Neural cell (in vitro differentiated cells): ENCODE measurements at regions not wholly inside any gene's neighbourhood (a gene's known extent, or its start where the extent isn't known, plus 50 kb on each side); places are given as distances from the start of the nearest gene placed in this dataset.

Experiments
- H2AFZ ChIP-seq: fragments of 200-600, 300-800 bp; sonication (generic), shearing (Covaris generic); 2 replicates; pipeline ENCODE4 v1.6.0; 2014; ENCODE audit warnings: low read depth, mild to moderate bottlenecking, antibody characterized with exemption, low read length, moderate library complexity
- H3F3A ChIP-seq: fragments of 200-600 bp; shearing (Covaris generic); 2 replicates; pipeline ENCODE4 v1.6.1; 2016; ENCODE audit warnings: mild to moderate bottlenecking, moderate library complexity, mixed read lengths, antibody characterized with exemption, low read length; ENCODE audit not compliant: insufficient read depth, poor library complexity, severe bottlenecking
- H3K27ac ChIP-seq: fragments of 200-600, 300-800 bp; sonication (generic), shearing (Covaris generic); 2 replicates; pipeline ENCODE4 v1.5.1; 2014; ENCODE audit warnings: mild to moderate bottlenecking, low read length, moderate library complexity
- H3K27me3 ChIP-seq: fragments of 300-800, 200-600 bp; sonication (generic), shearing (Covaris generic); 2 replicates; pipeline ENCODE4 v1.6.0; 2014; ENCODE audit warnings: mild to moderate bottlenecking, low read depth, low read length, moderate library complexity; ENCODE audit not compliant: insufficient read depth
- H3K36me3 ChIP-seq: fragments of 300-800, 200-600 bp; sonication (generic), shearing (Covaris generic); 2 replicates; pipeline ENCODE4 v1.5.1; 2014; ENCODE audit warnings: mild to moderate bottlenecking, antibody characterized with exemption, low read length, moderate library complexity; ENCODE audit not compliant: insufficient read depth
- H3K4me2 ChIP-seq: fragments of 300-800, 200-600 bp; sonication (generic), shearing (Covaris generic); 2 replicates; pipeline ENCODE4 v1.6.0; 2014; ENCODE audit warnings: mild to moderate bottlenecking, low read length
- H3K4me3 ChIP-seq: fragments of 300-800, 200-600 bp; sonication (generic), shearing (Covaris generic); 2 replicates; pipeline ENCODE4 v1.5.1; 2014; ENCODE audit warnings: mild to moderate bottlenecking, low read length, moderate library complexity
- H3K79me2 ChIP-seq: fragments of 200-600 bp; shearing (Covaris generic); replicated peaks from 2 replicates; pipeline ENCODE4 v1.6.0; 2014; ENCODE audit warnings: mild to moderate bottlenecking, low read length, moderate library complexity; ENCODE audit not compliant: insufficient read depth
- H3K9ac ChIP-seq: fragments of 300-800, 200-600 bp; sonication (generic), shearing (Covaris generic); 2 replicates; pipeline ENCODE4 v1.6.1; 2016; ENCODE audit warnings: mild to moderate bottlenecking, low read length, mixed read lengths
- H3K9me2 ChIP-seq: fragments of 200-600 bp; shearing (Covaris generic); 2 replicates; pipeline ENCODE4 v1.6.1; 2016; ENCODE audit warnings: mild to moderate bottlenecking, low read length, mixed read lengths; ENCODE audit not compliant: insufficient read depth
- H3K9me3 ChIP-seq: fragments of 200-600, 300-800 bp; sonication (generic), shearing (Covaris generic); 2 replicates; pipeline ENCODE4 v1.6.1; 2016; ENCODE audit warnings: mild to moderate bottlenecking, mixed run types, low read length, moderate library complexity, mixed read lengths
- H4K20me1 ChIP-seq: fragments of 200-600 bp; shearing (Covaris generic); 2 replicates; pipeline ENCODE4 v1.6.1; 2016; ENCODE audit warnings: mild to moderate bottlenecking, mixed run types; ENCODE audit not compliant: insufficient read depth
- CTCF ChIP-seq: fragments of 450-650 bp; IDR thresholded peaks from 2 replicates; pipeline ENCODE4 v1.5.1; 2014; ENCODE audit warnings: antibody characterized with exemption, mild to moderate bottlenecking, moderate library complexity; ENCODE audit not compliant: poor library complexity, severe bottlenecking
- EP300 ChIP-seq: fragments of 450-650 bp; conservative IDR thresholded peaks from 2 replicates; pipeline ENCODE4 v1.6.1; 2014; ENCODE audit warnings: antibody characterized with exemption, mild to moderate bottlenecking, moderate library complexity; ENCODE audit not compliant: poor library complexity, severe bottlenecking
- EZH2 ChIP-seq: fragments of 200-600, 300-800 bp; shearing (Covaris generic), sonication (generic); IDR thresholded peaks from 2 replicates; pipeline ENCODE4 v1.6.1; 2014; ENCODE audit warnings: antibody characterized with exemption, low read length, borderline replicate concordance, mild to moderate bottlenecking; ENCODE audit not compliant: insufficient read depth, poor library complexity, severe bottlenecking
- MXI1 ChIP-seq: fragments of 450-650 bp; conservative IDR thresholded peaks from 2 replicates; pipeline ENCODE4 v1.6.1; 2014; ENCODE audit warnings: antibody characterized with exemption, mild to moderate bottlenecking; ENCODE audit not compliant: poor library complexity, severe bottlenecking
- POLR2AphosphoS5 ChIP-seq: IDR thresholded peaks from 2 replicates; pipeline ENCODE4 v1.6.1; 2012
- RAD21 ChIP-seq: fragments of 450-650 bp; conservative IDR thresholded peaks from 2 replicates; pipeline ENCODE4 v1.6.1; 2014; ENCODE audit warnings: antibody characterized with exemption, mild to moderate bottlenecking, moderate library complexity
- REST ChIP-seq: IDR thresholded peaks from 2 replicates; pipeline ENCODE4 v1.6.1; 2012; ENCODE audit warnings: borderline replicate concordance
- SMC3 ChIP-seq: fragments of 450-650 bp; conservative IDR thresholded peaks from 2 replicates; pipeline ENCODE4 v1.6.1; 2014; ENCODE audit warnings: antibody characterized with exemption, mild to moderate bottlenecking, moderate library complexity; ENCODE audit not compliant: poor library complexity
- TAF1 ChIP-seq: IDR thresholded peaks from 2 replicates; pipeline ENCODE4 v1.6.1; 2012; ENCODE audit warnings: low read depth

- Histone ChIP-seq H2AFZ (no peak overlapping the region), H3K9me2 (no peaks in the 10 kb centered on the region)
- no peak for TF ChIP-seq SMC3
- no peak for TF ChIP-seq EZH2
- no peak for TF ChIP-seq REST
- TF ChIP-seq TAF1 = no peak
- TF ChIP-seq EP300 = no peak
- TF ChIP-seq POLR2AphosphoS5 = no peak
- TF ChIP-seq MXI1 = no peak
- no peak for TF ChIP-seq CTCF
- TF ChIP-seq RAD21 = no peak
These were observed 907.1 kb downstream of the FAT4 start for GRCh38 chr4:126221717-126222340.

GRCh38 chr4:126223784-126224407 lies 909.1 kb downstream of the FAT4 start:
- H4K20me1 ChIP-seq = no peaks in the 10 kb centered on the region
- H2AFZ ChIP-seq = no peak overlapping the region
- H3K4me2 ChIP-seq = no peak overlapping the region
- H3K9ac ChIP-seq = no peak overlapping the region
- H3K27ac ChIP-seq = no peak overlapping the region
- TF ChIP-seq TAF1 (no peak), CTCF (peak; percentile 13)
- no peaks in the 10 kb centered on the region for H3F3A ChIP-seq
- H3K27me3 ChIP-seq = no peaks in the 10 kb centered on the region
- H3K9me2 ChIP-seq = no peaks in the 10 kb centered on the region
- no peaks in the 10 kb centered on the region for H3K79me2 ChIP-seq
- no peaks in the 10 kb centered on the region for H3K36me3 ChIP-seq
- no peak overlapping the region for H3K4me3 ChIP-seq
- H3K9me3 ChIP-seq = no peaks in the 10 kb centered on the region

More at GRCh38 chr4:126221717-126222340, 907.1 kb downstream of the FAT4 start:
- no peak overlapping the region for H3K9ac ChIP-seq
- H3K4me3 ChIP-seq = no peak overlapping the region
- no peaks in the 10 kb centered on the region for H3F3A ChIP-seq
- no peak overlapping the region for H3K4me2 ChIP-seq
- H3K27me3 ChIP-seq = no peaks in the 10 kb centered on the region
- H3K27ac ChIP-seq = no peak overlapping the region
- no peaks in the 10 kb centered on the region for H3K79me2 ChIP-seq
- no peaks in the 10 kb centered on the region for H3K36me3 ChIP-seq
- no peaks in the 10 kb centered on the region for H4K20me1 ChIP-seq
- no peaks in the 10 kb centered on the region for H3K9me3 ChIP-seq
